Muscle layer of duodenum (tissue), 2 donors: ENCODE measurements at regions not wholly inside any gene's neighbourhood (a gene's known extent, or its start where the extent isn't known, plus 50 kb on each side); places are given as distances from the start of the nearest gene placed in this dataset.

Experiments used
- H3K27ac ChIP-seq: one replicate; pipeline ENCODE4 v1.7.0; 2013; ENCODE audit warnings: mild to moderate bottlenecking, low read length
- H3K27me3 ChIP-seq: one replicate; pipeline ENCODE4 v1.7.0; 2013; ENCODE audit warnings: low read depth, mild to moderate bottlenecking, control low read depth, low read length
- H3K36me3 ChIP-seq, 2 donors: one replicate each; pipeline ENCODE4 v1.7.0; 2013; ENCODE audit warnings: low read length in 2 of 2, control low read depth in 1 of 2, mild to moderate bottlenecking in 1 of 2; ENCODE audit not compliant: insufficient read depth in 2 of 2, control insufficient read depth in 1 of 2
- H3K4me1 ChIP-seq, 2 donors: one replicate each; pipeline ENCODE4 v1.7.0; 2013; ENCODE audit warnings: low read length in 2 of 2, mild to moderate bottlenecking in 2 of 2, control low read depth in 1 of 2, moderate library complexity in 1 of 2; ENCODE audit not compliant: insufficient read depth in 2 of 2, control insufficient read depth in 1 of 2
- H3K4me3 ChIP-seq, 2 donors: one replicate each; pipeline ENCODE4 v1.7.0; 2013; ENCODE audit warnings: low read length in 2 of 2, low read depth in 1 of 2, mild to moderate bottlenecking in 1 of 2
- H3K9me3 ChIP-seq, 2 donors: one replicate each; pipeline ENCODE4 v1.7.0; 2013; ENCODE audit warnings: low read length in 2 of 2, control low read depth in 1 of 2, mild to moderate bottlenecking in 1 of 2; ENCODE audit not compliant: control insufficient read depth in 1 of 2
- donor health status: healthy.

DNA sequence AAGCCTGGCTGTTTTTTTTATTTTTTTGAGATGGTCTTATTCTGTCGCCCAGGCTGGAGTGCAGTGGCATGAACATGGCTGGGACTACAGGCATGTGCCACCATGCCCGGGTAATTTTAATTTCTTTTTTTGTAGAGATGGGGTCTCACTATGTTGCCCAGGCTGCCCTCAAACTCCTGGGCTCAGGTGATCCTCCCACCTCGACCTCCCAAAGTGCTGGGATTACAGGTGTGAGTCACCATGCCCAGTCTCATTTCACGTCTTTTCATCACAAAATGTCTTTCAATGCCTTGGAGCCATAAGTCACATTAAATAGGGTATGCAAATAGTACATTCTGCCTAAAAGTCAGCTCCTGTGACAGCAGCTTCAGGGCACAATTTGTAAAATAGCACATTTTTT, 52.8 kb downstream of the SOX2 start:
- H3K4me3 ChIP-seq, result no peak overlapping the region
- H3K36me3 ChIP-seq, result no peaks in the 10 kb centered on the region
- H3K9me3 ChIP-seq, result no peaks in the 10 kb centered on the region
- H3K27me3 ChIP-seq, result no peaks in the 10 kb centered on the region
- H3K27ac ChIP-seq, result no peak overlapping the region
- H3K4me1 ChIP-seq, result no peaks in the 10 kb centered on the region

- Histone ChIP-seq H3K4me3 (no peak overlapping the region), H3K4me1 (no peaks in the 10 kb centered on the region), H3K36me3 (no peaks in the 10 kb centered on the region), H3K27ac (no peak overlapping the region), H3K9me3 (no peaks in the 10 kb centered on the region), H3K27me3 (no peaks in the 10 kb centered on the region)
Measured at GRCh38 chr3:181770296-181770695, 58.6 kb downstream of the SOX2 start.

DNA sequence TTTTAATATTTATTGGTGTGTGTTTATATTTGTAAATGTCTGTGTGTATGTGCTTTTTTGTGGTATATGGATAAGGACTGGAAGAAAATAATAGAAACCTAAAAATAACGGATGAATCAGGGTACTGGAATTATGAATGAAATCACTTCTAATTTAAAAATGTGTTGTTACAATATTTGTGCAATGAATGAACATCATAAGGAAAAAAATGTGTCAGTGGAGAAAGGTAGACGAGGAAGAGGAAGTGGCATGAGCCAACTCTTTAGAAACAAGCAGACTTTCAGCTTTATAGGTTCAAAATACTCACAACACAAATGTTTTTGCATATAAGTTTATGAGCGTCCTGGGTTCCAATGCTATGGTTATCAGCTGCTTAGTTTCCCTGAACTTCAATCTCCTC, 59.4 kb downstream of the SOX2 start:
- Histone ChIP-seq H3K27me3 (no peaks in the 10 kb centered on the region), H3K9me3 (no peaks in the 10 kb centered on the region), H3K4me3 (no peak overlapping the region), H3K27ac (no peak overlapping the region), H3K36me3 (no peaks in the 10 kb centered on the region), H3K4me1 (no peaks in the 10 kb centered on the region)

DNA sequence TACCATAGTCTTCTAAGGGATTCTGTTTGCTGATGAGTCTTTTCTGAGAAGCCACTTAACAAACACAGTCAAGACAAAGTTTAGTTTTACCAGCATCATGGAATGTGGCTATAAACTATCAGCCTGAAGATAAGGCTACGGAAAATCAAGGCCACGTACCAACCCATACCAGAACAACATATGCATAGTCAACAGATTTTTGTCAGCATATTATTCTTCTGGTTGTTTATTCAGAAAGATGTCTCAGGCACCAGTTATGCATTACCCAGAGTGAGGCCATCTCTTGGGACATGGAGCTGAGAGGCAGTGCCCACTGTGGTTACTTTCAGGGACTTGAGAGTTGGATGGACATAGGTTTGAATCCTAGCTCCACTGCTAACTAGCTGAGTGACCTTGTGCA, 60.4 kb downstream of the SOX2 start:
- Histone ChIP-seq H3K9me3 (no peaks in the 10 kb centered on the region), H3K4me1 (no peaks in the 10 kb centered on the region), H3K36me3 (no peaks in the 10 kb centered on the region), H3K4me3 (no peak overlapping the region), H3K27me3 (no peaks in the 10 kb centered on the region), H3K27ac (no peak overlapping the region)

DNA sequence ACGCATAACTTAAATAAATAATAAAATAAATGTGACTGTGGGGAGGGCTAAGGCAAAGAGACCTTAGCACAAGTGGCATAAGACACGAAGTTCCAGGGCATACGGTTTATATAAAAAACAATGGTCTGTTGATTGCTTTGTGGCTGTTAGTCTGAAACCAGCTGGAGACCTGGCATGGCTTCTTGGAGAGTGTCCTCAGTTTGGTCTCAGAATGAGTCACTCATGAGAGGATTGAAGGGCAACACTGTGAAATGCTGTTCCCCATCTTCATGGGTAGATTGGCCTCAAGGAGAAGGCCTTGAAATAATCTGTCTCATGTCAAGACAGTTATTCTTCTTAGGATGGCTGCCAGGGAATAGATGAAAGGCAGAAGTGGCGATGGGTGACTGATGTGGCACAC, 62.2 kb downstream of the SOX2 start:
- Histone ChIP-seq H3K27ac (no peak overlapping the region), H3K9me3 (no peaks in the 10 kb centered on the region), H3K36me3 (no peaks in the 10 kb centered on the region), H3K4me1 (no peaks in the 10 kb centered on the region), H3K4me3 (no peak overlapping the region), H3K27me3 (no peaks in the 10 kb centered on the region)

DNA sequence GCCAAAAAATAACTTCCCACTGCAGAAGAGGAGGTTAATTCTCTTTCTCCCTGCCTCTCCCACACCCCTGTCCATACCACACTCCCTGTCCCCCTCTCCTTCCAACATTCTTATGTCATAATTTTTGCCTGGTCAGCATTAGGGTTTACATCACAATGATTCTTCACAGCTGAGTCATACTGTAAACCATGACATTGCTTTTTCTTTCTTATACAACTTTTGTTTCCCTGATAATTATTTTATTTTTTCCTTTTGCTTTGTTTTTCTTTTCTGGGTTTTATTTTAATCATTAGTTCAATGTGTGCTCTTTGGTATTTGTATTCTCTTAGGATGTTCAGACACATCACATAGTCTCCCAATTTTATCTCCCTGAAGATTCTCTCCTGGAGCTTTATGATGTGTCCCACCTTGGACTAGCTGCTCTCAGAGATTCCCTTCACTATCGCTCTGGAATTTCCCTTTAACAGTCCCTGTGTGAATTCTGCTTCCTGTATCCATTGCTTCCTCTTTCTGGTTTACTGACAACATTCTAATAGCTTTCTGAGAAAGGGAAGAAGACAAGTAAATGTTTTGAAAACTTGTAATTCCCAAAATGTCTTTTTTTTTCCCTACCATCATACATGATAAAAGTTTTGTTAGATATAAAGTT, 70.7 kb downstream of the SOX2 start:
- H3K27me3 ChIP-seq, result no peaks in the 10 kb centered on the region
- no peaks in the 10 kb centered on the region for H3K36me3 ChIP-seq

GRCh38 chr3:181790561-181790960, 78.8 kb downstream of the SOX2 start:
- H3K9me3 ChIP-seq, result no peaks in the 10 kb centered on the region
- no peaks in the 10 kb centered on the region for H3K36me3 ChIP-seq
- H3K27ac ChIP-seq, result no peak overlapping the region
- H3K27me3 ChIP-seq, result no peaks in the 10 kb centered on the region
- no peak overlapping the region for H3K4me3 ChIP-seq
- H3K4me1 ChIP-seq, result peaks cover 0 to 4% of the 10 kb centered on the region in 2 donors

More for the DNA sequence above, 70.7 kb downstream of the SOX2 start:
- no peak overlapping the region for H3K4me3 ChIP-seq
- H3K4me1 ChIP-seq, result no peaks in the 10 kb centered on the region
- no peaks in the 10 kb centered on the region for H3K9me3 ChIP-seq
- H3K27ac ChIP-seq, result no peak overlapping the region

DNA sequence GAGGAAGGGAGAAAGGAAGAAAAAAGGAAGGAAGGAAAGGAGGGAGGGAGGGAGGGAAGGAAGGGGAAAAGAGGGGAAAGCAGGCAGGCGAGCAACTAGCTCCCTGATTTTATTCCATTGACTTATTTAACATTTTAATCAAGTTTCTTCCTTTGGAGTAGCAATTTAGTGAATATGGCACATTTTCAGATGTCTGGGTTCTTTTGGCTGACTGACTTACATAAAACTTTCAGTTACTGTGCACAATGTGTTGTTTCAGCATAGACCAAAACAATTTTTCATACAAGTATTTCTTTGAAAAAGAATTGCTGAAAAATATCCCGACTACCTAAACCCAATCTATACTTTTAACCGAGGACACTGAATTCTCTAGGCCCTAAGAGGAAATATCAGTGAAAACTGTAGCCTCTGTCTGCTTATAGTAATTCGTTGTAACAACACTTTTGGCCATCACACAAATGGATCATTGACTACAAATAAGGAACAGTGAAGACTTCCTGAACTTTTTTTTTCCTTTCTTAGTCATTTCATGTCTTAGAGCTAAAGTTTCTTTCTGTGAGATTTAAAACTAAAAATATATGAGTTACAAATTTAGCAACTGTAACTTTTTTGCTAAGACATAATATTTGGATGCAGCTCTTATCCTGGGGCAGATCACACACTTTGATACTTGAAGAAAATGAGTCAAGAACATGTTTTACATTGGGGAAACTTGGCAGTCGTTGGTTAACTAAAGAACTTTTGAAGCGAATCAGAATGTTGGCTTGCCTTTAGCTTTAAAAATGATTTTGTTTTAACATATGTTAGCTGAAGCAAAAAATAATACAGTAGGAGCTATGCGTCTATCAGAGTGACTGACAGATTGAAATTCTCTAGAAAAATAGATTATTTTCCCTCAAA, 79.6 kb downstream of the SOX2 start:
- Histone ChIP-seq H3K36me3 (no peaks in the 10 kb centered on the region), H3K4me1 (peaks cover 0 to 4% of the 10 kb centered on the region in 2 donors), H3K27me3 (no peaks in the 10 kb centered on the region), H3K9me3 (no peaks in the 10 kb centered on the region), H3K4me3 (no peak overlapping the region), H3K27ac (no peak overlapping the region)

DNA sequence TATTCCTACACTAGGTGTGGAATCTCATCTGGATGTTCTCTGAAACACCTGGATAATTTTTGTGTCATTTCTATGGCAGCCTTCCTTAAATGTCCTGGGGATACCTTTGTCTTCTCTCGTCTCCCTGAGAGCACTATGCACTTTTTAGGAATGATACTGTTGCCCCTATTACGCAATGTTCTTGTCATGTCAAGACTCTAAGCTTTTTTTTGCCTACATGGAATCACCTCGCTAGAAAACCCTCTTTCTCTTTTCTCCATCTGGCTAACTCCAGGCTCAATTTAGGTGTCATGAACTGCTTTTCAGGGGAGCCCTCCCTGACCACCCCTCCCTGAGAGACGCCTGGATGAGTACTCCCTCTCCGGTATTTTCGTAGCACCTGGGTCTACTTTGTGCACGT, 81.3 kb downstream of the SOX2 start:
- no peaks in the 10 kb centered on the region for H3K27me3 ChIP-seq
- H3K4me3 ChIP-seq, result no peak overlapping the region
- H3K9me3 ChIP-seq, result no peaks in the 10 kb centered on the region
- peaks cover 0 to 4% of the 10 kb centered on the region in 2 donors for H3K4me1 ChIP-seq
- no peak overlapping the region for H3K27ac ChIP-seq
- no peaks in the 10 kb centered on the region for H3K36me3 ChIP-seq

- no peak overlapping the region for H3K27ac ChIP-seq
- peaks cover 0 to 4% of the 10 kb centered on the region in 2 donors for H3K4me1 ChIP-seq
- no peaks in the 10 kb centered on the region for H3K9me3 ChIP-seq
- H3K27me3 ChIP-seq, result no peaks in the 10 kb centered on the region
- no peak overlapping the region for H3K4me3 ChIP-seq
- no peaks in the 10 kb centered on the region for H3K36me3 ChIP-seq
Measured at GRCh38 chr3:181794011-181794790, 82.5 kb downstream of the SOX2 start.

GRCh38 chr3:181796641-181797040, 84.9 kb downstream of the SOX2 start:
- H3K4me1 ChIP-seq, result no peaks in the 10 kb centered on the region
- no peaks in the 10 kb centered on the region for H3K36me3 ChIP-seq
- no peak overlapping the region for H3K27ac ChIP-seq
- H3K9me3 ChIP-seq, result no peaks in the 10 kb centered on the region
- H3K27me3 ChIP-seq, result no peaks in the 10 kb centered on the region
- H3K4me3 ChIP-seq, result no peak overlapping the region
